Neural progenitor cell (in vitro differentiated cells): ENCODE measurements at regions not wholly inside any gene's neighbourhood (a gene's known extent, or its start where the extent isn't known, plus 50 kb on each side); places are given as distances from the start of the nearest gene placed in this dataset.

Experiments used
- CTCF ChIP-seq: fragments of 200-600 bp; sonication (generic); IDR thresholded peaks from 2 replicates; pipeline ENCODE4 v1.5.1; 2017; ENCODE audit warnings: antibody characterized with exemption, mild to moderate bottlenecking
- EZH2 ChIP-seq: fragments of 200-600 bp; sonication (generic); IDR thresholded peaks from 2 replicates; pipeline ENCODE4 v1.6.1; 2017; ENCODE audit warnings: antibody characterized with exemption, mild to moderate bottlenecking, moderate library complexity
- EZH2phosphoT487 ChIP-seq: fragments of 200-600 bp; sonication (generic); IDR thresholded peaks from 2 replicates; pipeline ENCODE4 v1.6.1; 2017; ENCODE audit warnings: antibody characterized with exemption

GRCh38 chr22:22142661-22143060, 101.9 kb upstream of the VPREB1 start:
- TF ChIP-seq CTCF: no peak
- TF ChIP-seq EZH2: no peak
- no peak for TF ChIP-seq EZH2phosphoT487
